IPS-11a (cell line): ENCODE measurements at regions not wholly inside any gene's neighbourhood (a gene's known extent, or its start where the extent isn't known, plus 50 kb on each side); places are given as distances from the start of the nearest gene placed in this dataset.
"Not testable (repeated sequence)": the region's sequence is repeated elsewhere in the genome, so short reads cannot be mapped to it uniquely, and the experiment has no call there.

Experiments
- H3K4me3 ChIP-seq: one replicate; pipeline ENCODE4 v1.5.1; 2013; ENCODE audit warnings: low read depth, low read length, control low read depth

DNA sequence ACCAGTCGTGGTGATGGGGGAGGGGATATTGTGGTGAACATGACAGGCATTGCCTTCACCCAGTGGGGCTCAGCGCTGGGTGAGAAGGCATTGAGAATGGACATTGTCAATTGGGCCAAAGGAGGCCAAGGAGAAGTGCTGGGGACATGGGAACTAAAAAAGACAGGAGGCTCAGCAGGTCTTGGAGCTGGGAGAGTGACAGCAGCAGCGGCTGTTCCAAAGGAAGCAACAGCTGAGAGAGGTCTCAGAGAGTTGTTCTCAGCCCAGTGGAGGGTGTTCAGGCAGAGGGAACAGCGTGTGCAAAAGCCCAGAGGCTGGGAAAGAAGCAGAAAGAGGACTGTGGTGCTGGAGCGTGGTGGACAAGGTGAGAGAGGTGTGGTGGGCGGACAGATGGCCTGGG lies 56.6 kb upstream of the ASNS start:
- not testable (repeated sequence) for H3K4me3 ChIP-seq

DNA sequence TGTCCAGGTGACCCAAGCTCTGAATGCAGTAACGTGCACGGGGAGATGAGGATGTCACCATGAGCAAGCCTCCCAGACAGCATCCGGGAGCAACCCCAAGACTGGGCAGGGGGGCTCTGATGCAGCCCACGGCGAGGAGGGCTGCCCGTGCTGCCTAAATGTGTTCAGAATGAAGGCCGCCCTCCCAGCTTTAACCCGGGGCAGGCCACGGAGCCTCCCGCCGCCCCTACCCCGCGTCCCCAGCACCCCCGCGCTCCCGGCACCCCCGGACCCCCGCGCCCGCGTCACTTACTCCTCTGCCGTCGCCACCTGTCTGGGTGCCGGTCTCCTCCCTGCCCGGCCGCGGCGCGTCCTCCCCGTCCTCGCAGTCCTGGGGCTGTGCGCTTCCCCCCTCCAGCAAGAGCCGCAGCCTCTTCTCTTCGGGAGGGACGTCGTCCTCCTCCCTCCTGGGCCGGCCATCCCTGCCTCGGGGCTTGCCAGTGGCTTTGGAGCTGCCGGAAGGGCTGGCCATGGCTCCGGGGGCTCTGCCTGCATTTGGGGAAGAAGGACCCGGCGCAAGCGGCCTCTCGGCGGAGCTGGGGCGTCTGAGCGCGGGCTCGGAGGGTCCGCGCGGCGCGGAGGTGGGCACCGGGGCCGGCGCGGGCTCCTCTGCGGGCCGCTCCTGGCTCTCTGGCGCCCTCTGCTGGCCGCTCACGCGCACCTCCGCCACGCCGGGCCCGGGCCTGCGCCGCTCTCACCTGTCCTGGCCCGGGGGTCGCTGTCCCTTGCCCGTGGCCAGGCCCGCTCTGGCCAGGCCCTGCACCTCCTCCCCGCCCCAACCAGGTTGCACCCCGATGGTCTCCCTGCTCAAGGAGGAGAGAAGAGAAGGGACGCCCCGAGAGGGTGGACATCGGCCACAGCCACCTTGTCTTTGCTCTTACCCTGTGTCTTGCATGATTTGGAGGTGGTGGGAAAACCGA lies 55.9 kb upstream of the ASNS start:
- H3K4me3 ChIP-seq: peak overlapping the region; percentile 17
